Fibroblast of the conjunctiva (primary cell): ENCODE measurements at regions not wholly inside any gene's neighbourhood (a gene's known extent, or its start where the extent isn't known, plus 50 kb on each side); places are given as distances from the start of the nearest gene placed in this dataset.
"Not testable (repeated sequence)": the region's sequence is repeated elsewhere in the genome, so short reads cannot be mapped to it uniquely, and the experiment has no call there.

ENCODE experiments used
- DNase-seq: peaks from one replicate; pipeline ENCODE4 v3.0.0-alpha.2; 2010; ENCODE audit warnings: low read depth

- no peak for DNase-seq
Observed at GRCh38 chr10:85459906-85460305, 906.7 kb downstream of the GRID1 start.

GRCh38 chr10:85464336-85464735 lies 902.3 kb downstream of the GRID1 start:
- DNase-seq, result no peak

- DNase-seq, result no peak
Observed at GRCh38 chr10:85477979-85478378, 888.6 kb downstream of the GRID1 start.

- no peak for DNase-seq
Observed at GRCh38 chr10:85490431-85490830, 876.2 kb downstream of the GRID1 start.

- DNase-seq, result no peak
Observed at GRCh38 chr10:85491652-85492051, 874.9 kb downstream of the GRID1 start.

GRCh38 chr10:85492684-85493083 lies 873.9 kb downstream of the GRID1 start:
- no peak for DNase-seq

- no peak for DNase-seq
Observed at GRCh38 chr10:85493703-85494102, 872.9 kb downstream of the GRID1 start.

- not testable (repeated sequence) for DNase-seq
Observed at GRCh38 chr10:85504641-85505040, 862.0 kb downstream of the GRID1 start.

GRCh38 chr10:85508159-85508558 lies 858.4 kb downstream of the GRID1 start:
- DNase-seq, result no peak

GRCh38 chr10:85510682-85511081 lies 855.9 kb downstream of the GRID1 start:
- DNase-seq, result no peak

- DNase-seq, result no peak
Observed at GRCh38 chr10:85513436-85513835, 853.2 kb downstream of the GRID1 start.

- DNase-seq, result no peak
Observed at GRCh38 chr10:85515316-85515715, 851.3 kb downstream of the GRID1 start.

GRCh38 chr10:85524001-85524666 lies 842.5 kb downstream of the GRID1 start:
- DNase-seq, result no peak

GRCh38 chr10:85527616-85528317 lies 838.8 kb downstream of the GRID1 start:
- DNase-seq, result no peak

- no peak for DNase-seq
Observed at GRCh38 chr10:85528318-85528652, 838.3 kb downstream of the GRID1 start.

- DNase-seq, result no peak
Observed at GRCh38 chr10:85531706-85532105, 834.9 kb downstream of the GRID1 start.

GRCh38 chr10:85532773-85533172 lies 833.8 kb downstream of the GRID1 start:
- DNase-seq, result no peak

GRCh38 chr10:85535926-85536325 lies 830.7 kb downstream of the GRID1 start:
- no peak for DNase-seq

GRCh38 chr10:85537561-85537960 lies 829.0 kb downstream of the GRID1 start:
- no peak for DNase-seq

GRCh38 chr10:85538601-85539000 lies 828.0 kb downstream of the GRID1 start:
- DNase-seq, result no peak

GRCh38 chr10:85542152-85542551 lies 824.4 kb downstream of the GRID1 start:
- no peak for DNase-seq

- no peak for DNase-seq
Observed at GRCh38 chr10:85542936-85543730, 823.5 kb downstream of the GRID1 start.

- no peak for DNase-seq
Observed at GRCh38 chr10:85544956-85545355, 821.6 kb downstream of the GRID1 start.
